Endothelial cell of umbilical vein (primary cell): ENCODE measurements at regions not wholly inside any gene's neighbourhood (a gene's known extent, or its start where the extent isn't known, plus 50 kb on each side); places are given as distances from the start of the nearest gene placed in this dataset.

Experiments used
- BruUV-seq: library from RNA; stranded (reverse); fragments of 400-500 nt; replicated peaks from 2 replicates; lab custom pipeline; 2021; lab: Mats Ljungman, UMichigan
- CTCF ChIA-PET: fragments of 300-600, 350-600 bp; sonication (Branson Sonifier 250); formaldehyde crosslinking; loops from one replicate; lab custom pipeline; 2021; ENCODE audit warnings: antibody characterized with exemption, inconsistent platforms; lab: Charles Lee
- POLR2A ChIA-PET: fragments of 300-600, 350-600 bp; sonication (Branson Sonifier 250); formaldehyde crosslinking; loops from one replicate; lab custom pipeline; 2021; ENCODE audit warnings: antibody characterized with exemption, inconsistent platforms; lab: Charles Lee
- DNase-seq: peaks from one replicate; pipeline ENCODE4 v3.0.0-alpha.2; 2011; ENCODE audit warnings: low read depth, low spot score
- FAIRE-seq: peaks from 2 replicates; lab custom pipeline; 2011; peaks lifted over from hg19 to GRCh38; lab: Jason Lieb, UNC
- H2AFZ ChIP-seq: 2 replicates; pipeline ENCODE4 v1.6.0; 2012; ENCODE audit warnings: low read depth, low read length, control low read depth, inconsistent platforms
- H3K27ac ChIP-seq: 2 replicates; pipeline ENCODE4 v1.5.1; 2011; ENCODE audit warnings: low read depth, mild to moderate bottlenecking, control low read depth, low read length, moderate library complexity; ENCODE audit not compliant: insufficient read depth
- H3K27me3 ChIP-seq, 2 experiments: 2 replicates each; pipeline versions ENCODE4 v1.6.0 to v1.6.1; 2011; ENCODE audit warnings: low read length in 2 of 2, mixed read lengths in 1 of 2; ENCODE audit not compliant: control insufficient read depth in 2 of 2, insufficient read depth in 2 of 2
- H3K36me3 ChIP-seq, 2 experiments: 2 replicates in 1 of 2; 3 replicates in 1 of 2; pipeline ENCODE4 v1.5.1; 2011; ENCODE audit warnings: low read length in 2 of 2, mild to moderate bottlenecking in 1 of 2, moderate library complexity in 1 of 2; ENCODE audit not compliant: control insufficient read depth in 2 of 2, insufficient read depth in 2 of 2; ENCODE audit errors: extremely low read depth in 1 of 2
- H3K4me1 ChIP-seq: 3 replicates; pipeline ENCODE4 v1.5.1; 2011; ENCODE audit warnings: mild to moderate bottlenecking, low read length; ENCODE audit not compliant: control insufficient read depth, insufficient read depth; ENCODE audit errors: extremely low read depth
- H3K4me2 ChIP-seq: 2 replicates; pipeline ENCODE4 v1.6.1; 2011; ENCODE audit warnings: low read length, control low read depth, mixed read lengths; ENCODE audit not compliant: insufficient read depth
- H3K4me3 ChIP-seq, 3 experiments: fragments of 200-600 bp in 1 of 3; sonication (generic), shearing (Covaris generic) in 1 of 3; replicated peaks in 1 of 3; 2 replicates each; pipeline ENCODE4 v1.5.1; 2011 to 2016; ENCODE audit warnings: control low read depth in 3 of 3, low read length in 3 of 3, mild to moderate bottlenecking in 2 of 3, inconsistent platforms in 1 of 3, low read depth in 1 of 3, moderate library complexity in 1 of 3; ENCODE audit not compliant: insufficient read depth in 1 of 3
- H3K79me2 ChIP-seq: 2 replicates; pipeline ENCODE4 v1.6.0; 2012; ENCODE audit warnings: low read length, inconsistent platforms; ENCODE audit not compliant: control insufficient read depth, insufficient read depth
- H3K9ac ChIP-seq: replicated peaks from 2 replicates; pipeline ENCODE3; 2011; ENCODE audit warnings: low read length, control low read depth; ENCODE audit not compliant: insufficient read depth; ENCODE audit errors: extremely low read depth
- H3K9me1 ChIP-seq: replicated peaks from 3 replicates; pipeline ENCODE4 v1.6.0; 2011; ENCODE audit warnings: mild to moderate bottlenecking, low read length; ENCODE audit not compliant: control insufficient read depth, insufficient read depth; ENCODE audit errors: extremely low read depth
- H3K9me3 ChIP-seq: replicated peaks from 2 replicates; pipeline ENCODE4 v1.5.1; 2012; ENCODE audit warnings: low read length, inconsistent platforms; ENCODE audit not compliant: control insufficient read depth, insufficient read depth
- H4K20me1 ChIP-seq: replicated peaks from 2 replicates; pipeline ENCODE3; 2011; ENCODE audit warnings: mild to moderate bottlenecking, low read length; ENCODE audit not compliant: control insufficient read depth, insufficient read depth; ENCODE audit errors: extremely low read depth
- EZH2 ChIP-seq: IDR thresholded peaks from 2 replicates; pipeline ENCODE4 v1.6.1; 2012; ENCODE audit warnings: borderline replicate concordance, low read depth, mild to moderate bottlenecking, moderate library complexity, low read length, inconsistent platforms; ENCODE audit not compliant: severe bottlenecking
- FOS ChIP-seq: IDR thresholded peaks from 2 replicates; pipeline ENCODE4 v1.6.1; 2011; ENCODE audit warnings: mild to moderate bottlenecking, low read length, moderate library complexity, borderline replicate concordance; ENCODE audit not compliant: insufficient read depth
- GATA2 ChIP-seq: IDR thresholded peaks from 2 replicates; pipeline ENCODE4 v1.7.0; 2011; ENCODE audit warnings: low read depth, mild to moderate bottlenecking, moderate library complexity, mixed read lengths, low read length; ENCODE audit not compliant: insufficient read length, insufficient read depth
- JUN ChIP-seq: IDR thresholded peaks from 2 replicates; pipeline ENCODE4 v1.6.1; 2011; ENCODE audit warnings: borderline replicate concordance, low read depth; ENCODE audit not compliant: insufficient read length, insufficient read depth
- MYC ChIP-seq: IDR thresholded peaks from one replicate; pipeline ENCODE4 v1.6.1; 2011; ENCODE audit warnings: mild to moderate bottlenecking, low read depth, low read length
- POLR2A ChIP-seq: IDR thresholded peaks from 2 replicates; pipeline ENCODE4 v1.6.1; 2012; ENCODE audit warnings: low read depth, mild to moderate bottlenecking, control low read depth, low read length
- POLR2AphosphoS5 ChIP-seq: IDR thresholded peaks from 2 replicates; pipeline ENCODE4 v1.6.1; 2012; ENCODE audit warnings: low read depth, mild to moderate bottlenecking, control low read depth, low read length, moderate library complexity; ENCODE audit not compliant: insufficient read depth
- dilution Hi-C: fragments of 300-500 bp; cut with MboI; formaldehyde crosslinking; loops from one replicate; pipeline ENCODE4 v1.15.0; 2019; ENCODE audit warnings: low sequenced_read_pairs; ENCODE audit not compliant: extremely low pct_ligation_motif_present
- intact Hi-C: fragments of 100-400 bp; cut with micrococcal nuclease; formaldehyde crosslinking; loops from one replicate; pipeline ENCODE4 v1.10.0; 2022
- TF ChIP-seq, protein P1 (sequence below): IDR thresholded peaks from 2 replicates; pipeline ENCODE4 v1.6.1; 2011; ENCODE audit not compliant: insufficient read depth, insufficient read length
- TF ChIP-seq, protein P2 (sequence below), 2 donors: IDR thresholded peaks; 1 replicate in 1 of 2; 2 replicates in 1 of 2; pipeline ENCODE4 v1.5.1; 2011; ENCODE audit warnings: low read length in 2 of 2, mild to moderate bottlenecking in 2 of 2, moderate library complexity in 2 of 2, control low read depth in 1 of 2, inconsistent platforms in 1 of 2, low read depth in 1 of 2; ENCODE audit not compliant: insufficient read depth in 1 of 2; ENCODE audit errors: extremely low read depth in 1 of 2

DNA sequence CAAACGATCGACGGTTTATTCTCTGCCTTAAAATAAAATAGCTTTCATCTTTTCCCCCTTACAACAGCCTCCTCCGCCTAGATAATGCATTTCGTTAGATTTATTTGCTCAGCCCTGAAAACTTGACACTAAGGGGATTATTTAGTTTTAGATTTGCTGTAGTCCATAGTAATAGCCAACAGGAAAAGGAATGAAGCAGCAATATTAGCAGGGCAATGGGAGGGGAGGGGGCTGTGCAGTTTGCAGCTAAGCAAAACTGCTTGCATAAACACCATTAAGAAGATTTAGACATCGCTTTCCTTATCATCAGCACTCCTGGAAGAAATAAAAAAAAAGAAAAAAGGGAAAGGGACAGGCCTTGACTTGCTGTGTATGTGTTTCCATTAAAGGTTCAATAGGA, 286.5 kb upstream of the SOX14 start:
- no peaks in the 10 kb centered on the region for H3K79me2 ChIP-seq
- no peak overlapping the region for H3K27ac ChIP-seq
- no peaks in the 10 kb centered on the region for H3K36me3 ChIP-seq
- H3K9ac ChIP-seq = no peak overlapping the region
- H4K20me1 ChIP-seq = no peaks in the 10 kb centered on the region
- H3K9me1 ChIP-seq = no peaks in the 10 kb centered on the region
- ChIA-PET CTCF (no interaction called here), POLR2A (no interaction called here)
- no peaks in the 10 kb centered on the region for H3K4me1 ChIP-seq
- H2AFZ ChIP-seq = no peak overlapping the region
- dilution Hi-C loops = no loop called here
- no peaks in the 10 kb centered on the region for H3K9me3 ChIP-seq
- FAIRE-seq (no peak), DNase-seq (no peak)
- H3K4me2 ChIP-seq = no peak overlapping the region
- H3K4me3 ChIP-seq = no peak overlapping the region
- intact Hi-C loops = no loop called here
- BruUV-seq = no TSS peak
- no peaks in the 10 kb centered on the region for H3K27me3 ChIP-seq
- TF ChIP-seq POLR2A (no peak), EZH2 (no peak), GATA2 (no peak), FOS (no peak), MYC (no peak), JUN (no peak), POLR2AphosphoS5 (no peak)
- TF ChIP-seq, protein P1, sequence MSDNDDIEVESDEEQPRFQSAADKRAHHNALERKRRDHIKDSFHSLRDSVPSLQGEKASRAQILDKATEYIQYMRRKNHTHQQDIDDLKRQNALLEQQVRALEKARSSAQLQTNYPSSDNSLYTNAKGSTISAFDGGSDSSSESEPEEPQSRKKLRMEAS = no peak
- TF ChIP-seq, protein P2, sequence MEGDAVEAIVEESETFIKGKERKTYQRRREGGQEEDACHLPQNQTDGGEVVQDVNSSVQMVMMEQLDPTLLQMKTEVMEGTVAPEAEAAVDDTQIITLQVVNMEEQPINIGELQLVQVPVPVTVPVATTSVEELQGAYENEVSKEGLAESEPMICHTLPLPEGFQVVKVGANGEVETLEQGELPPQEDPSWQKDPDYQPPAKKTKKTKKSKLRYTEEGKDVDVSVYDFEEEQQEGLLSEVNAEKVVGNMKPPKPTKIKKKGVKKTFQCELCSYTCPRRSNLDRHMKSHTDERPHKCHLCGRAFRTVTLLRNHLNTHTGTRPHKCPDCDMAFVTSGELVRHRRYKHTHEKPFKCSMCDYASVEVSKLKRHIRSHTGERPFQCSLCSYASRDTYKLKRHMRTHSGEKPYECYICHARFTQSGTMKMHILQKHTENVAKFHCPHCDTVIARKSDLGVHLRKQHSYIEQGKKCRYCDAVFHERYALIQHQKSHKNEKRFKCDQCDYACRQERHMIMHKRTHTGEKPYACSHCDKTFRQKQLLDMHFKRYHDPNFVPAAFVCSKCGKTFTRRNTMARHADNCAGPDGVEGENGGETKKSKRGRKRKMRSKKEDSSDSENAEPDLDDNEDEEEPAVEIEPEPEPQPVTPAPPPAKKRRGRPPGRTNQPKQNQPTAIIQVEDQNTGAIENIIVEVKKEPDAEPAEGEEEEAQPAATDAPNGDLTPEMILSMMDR (IDR thresholded peaks at IDR 0.05; ENCODE audit: extremely low read depth in 1 of 2, insufficient read depth in 1 of 2, low read depth in 1 of 2, low read length in 2 of 2) = no peak
